GM19043 (cell line): ENCODE measurements at regions not wholly inside any gene's neighbourhood (a gene's known extent, or its start where the extent isn't known, plus 50 kb on each side); places are given as distances from the start of the nearest gene placed in this dataset.

Source experiments
- ATAC-seq: cut with Tn5 transposase; IDR thresholded peaks from one replicate; pipeline ENCODE4 v1.9.1; 2021; ENCODE audit warnings: low read depth; ENCODE audit not compliant: unreplicated experiment

DNA sequence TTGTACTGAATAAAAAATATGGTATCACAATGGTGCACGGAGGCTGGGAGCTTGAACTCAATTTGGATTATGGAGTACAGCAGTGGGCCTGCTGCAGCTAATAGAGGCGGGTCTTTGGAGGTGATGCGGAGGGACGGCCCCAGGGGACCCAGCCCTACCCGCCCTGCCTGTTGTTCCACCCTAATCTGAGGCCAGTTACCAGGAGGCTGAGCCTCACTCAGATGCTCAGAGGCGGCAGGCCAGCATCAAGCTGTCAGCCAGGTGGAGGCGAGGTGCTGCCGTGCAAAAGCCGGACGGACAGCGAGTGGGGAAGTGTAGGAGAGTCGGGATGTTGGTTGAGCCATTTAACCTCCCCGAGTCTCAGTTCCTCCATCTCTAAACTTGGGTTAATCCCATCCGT lies 218.5 kb upstream of the RGMA start:
- ATAC-seq = no peak

DNA sequence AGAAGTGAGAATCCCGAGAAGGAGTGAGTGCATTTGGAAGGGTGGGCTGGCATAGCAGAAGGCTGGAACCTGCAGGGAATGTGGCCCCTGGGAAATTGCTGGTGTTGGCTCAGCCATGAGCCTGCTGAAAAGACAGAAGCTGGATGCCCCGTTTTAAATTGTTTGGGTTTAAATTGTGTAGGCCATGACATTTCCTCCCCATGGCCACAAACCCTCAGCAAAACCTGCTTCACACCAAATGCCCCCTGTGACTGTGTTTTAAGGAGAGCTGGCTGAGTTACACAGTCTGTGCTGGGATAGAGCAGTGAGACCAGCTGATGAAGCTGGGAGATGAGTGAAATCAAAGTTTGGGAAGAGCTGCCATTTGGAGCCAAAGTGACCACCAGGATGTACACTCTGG lies 216.3 kb upstream of the RGMA start:
- no peak for ATAC-seq

DNA sequence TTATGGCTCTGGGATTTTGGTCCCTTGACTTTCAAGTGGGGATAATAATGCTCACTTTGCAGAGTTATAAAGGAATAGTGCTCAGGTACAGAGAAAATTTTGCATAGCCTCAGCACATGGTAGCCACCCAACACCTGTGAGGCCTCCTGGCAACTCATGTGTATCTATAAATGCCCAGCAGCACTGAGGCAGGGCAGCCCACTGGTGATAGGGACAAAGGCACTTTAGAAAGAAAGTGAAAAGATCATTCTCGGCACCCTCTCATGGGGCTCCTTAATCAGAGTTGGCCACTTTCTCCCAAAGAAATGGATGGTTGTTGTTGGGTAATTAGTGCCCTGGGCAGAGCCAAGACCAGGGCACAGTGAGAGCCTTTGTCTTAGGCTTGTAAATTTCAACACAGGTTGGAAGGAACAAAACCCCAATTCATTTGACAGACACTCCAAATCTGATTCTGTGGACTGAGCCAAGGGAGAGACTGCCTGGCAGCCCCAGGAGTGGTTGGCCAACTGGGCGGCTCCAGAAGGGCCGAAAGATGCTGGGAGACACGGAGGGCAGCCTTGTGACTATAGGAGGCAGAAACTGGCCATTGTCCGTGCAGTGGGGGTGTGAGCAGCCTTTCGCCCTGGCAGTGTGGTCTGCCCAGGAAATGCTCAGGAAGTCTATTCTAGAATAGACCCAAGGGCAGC lies 213.2 kb upstream of the RGMA start:
- no peak for ATAC-seq

DNA sequence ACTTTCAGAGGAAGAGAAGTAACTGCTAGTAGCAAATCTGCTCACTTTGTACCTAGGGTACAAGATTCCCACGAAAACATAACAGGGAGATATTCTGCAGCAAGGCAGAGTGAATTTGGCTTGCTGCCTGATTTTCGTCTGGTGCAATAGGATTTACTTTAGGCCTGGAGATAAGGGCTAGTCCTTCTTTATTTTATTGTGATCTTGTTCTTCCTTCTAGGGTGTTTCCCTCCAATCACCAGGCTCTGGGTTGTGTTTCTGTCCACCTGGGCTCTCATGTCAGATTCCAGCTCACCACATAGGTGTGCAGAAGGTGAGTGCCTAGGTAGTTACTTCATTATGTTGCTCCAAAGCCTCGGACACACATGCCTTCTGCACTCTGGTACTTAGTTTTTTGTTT lies 211.8 kb upstream of the RGMA start:
- no peak for ATAC-seq

DNA sequence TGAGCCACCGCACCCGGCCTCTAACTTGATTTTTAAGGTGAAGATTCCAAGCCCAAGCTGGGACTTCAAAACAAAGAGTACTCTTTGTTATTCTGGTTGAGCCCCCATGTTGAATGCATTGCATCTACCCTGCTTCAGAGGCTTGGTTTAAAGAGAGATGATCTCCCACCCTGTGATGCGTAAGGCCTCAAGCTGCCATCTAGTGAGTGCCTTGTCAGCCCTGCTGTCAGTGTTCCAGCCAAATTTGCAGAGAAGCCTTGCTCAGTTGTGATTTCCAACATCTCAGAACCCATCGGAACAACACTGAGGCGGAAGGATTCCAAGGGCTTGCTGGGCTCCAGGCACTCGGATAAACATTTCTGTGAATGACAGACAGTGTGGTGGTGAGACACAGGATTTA lies 210.7 kb upstream of the RGMA start:
- no peak for ATAC-seq

DNA sequence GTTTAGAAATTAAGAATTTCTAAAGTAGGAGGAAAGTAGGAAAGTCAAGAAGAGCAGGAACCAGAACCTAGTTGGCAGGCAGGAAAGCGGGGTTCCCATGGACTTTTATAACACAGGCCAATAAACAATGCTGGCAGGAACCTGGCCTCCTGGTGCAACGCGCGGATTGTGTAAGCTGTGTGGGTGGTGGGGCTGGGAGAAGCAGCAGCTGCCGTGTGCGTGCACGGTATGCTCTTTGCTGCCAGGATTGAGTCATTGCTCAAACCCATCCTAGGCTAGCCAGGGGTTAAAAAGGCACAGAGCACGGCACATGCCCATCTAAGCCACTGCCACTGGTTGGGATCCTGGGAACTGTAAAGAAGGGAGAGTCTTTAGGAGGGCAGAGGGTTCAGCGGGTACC lies 209.9 kb upstream of the RGMA start:
- no peak for ATAC-seq

DNA sequence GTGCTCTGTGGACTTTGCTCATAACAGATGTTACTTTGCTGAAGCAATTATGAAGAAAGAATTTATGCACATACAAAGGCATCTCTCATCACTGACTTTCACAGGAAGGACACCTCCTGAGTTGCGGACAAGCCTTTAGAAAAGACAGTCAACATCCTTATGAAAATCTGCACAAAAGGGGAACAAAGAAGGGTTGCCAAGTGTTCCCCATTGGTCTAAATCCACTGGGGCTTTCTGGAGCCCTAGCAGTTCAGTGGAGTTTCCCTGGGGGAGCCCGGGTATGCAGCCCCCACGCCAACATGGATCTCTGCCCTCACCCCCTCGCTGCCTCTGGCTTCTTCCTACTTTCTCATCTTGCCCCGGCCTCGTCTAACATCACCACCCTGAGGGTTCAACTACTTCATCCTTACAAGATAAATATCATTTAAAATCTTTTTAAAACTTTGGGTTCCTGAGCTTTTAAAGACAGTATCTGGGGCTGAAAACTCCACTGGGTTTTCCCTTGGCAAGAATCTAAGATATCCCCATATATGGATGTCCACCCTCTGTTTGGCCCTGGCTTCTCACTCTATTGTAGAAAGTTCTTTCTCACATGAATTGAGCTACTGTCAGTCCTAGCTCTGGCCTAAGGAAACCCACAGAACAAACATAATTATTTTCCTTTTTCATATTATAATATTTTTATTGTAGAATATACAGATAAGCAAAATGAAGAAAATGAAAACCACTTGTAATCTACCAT lies 207.9 kb upstream of the RGMA start:
- no peak for ATAC-seq

DNA sequence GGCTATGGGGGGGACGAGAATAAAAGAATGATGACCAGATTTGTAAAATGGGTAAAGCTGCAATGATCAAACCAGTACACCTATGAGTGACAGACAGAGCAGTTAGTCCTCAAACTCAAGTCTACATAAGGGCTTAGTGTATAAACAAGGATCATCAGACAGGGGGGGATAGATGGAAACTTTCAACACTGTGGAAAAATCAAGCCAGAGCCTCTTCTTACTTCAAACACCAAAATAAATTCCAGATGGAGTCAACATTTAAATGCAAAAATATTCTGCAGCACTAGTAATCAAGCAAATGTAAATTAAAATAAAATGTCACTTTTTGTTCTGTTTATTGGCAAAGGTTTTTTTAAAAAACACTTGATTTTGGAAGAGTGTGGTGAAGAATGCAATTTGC lies 205.9 kb upstream of the RGMA start:
- no peak for ATAC-seq

DNA sequence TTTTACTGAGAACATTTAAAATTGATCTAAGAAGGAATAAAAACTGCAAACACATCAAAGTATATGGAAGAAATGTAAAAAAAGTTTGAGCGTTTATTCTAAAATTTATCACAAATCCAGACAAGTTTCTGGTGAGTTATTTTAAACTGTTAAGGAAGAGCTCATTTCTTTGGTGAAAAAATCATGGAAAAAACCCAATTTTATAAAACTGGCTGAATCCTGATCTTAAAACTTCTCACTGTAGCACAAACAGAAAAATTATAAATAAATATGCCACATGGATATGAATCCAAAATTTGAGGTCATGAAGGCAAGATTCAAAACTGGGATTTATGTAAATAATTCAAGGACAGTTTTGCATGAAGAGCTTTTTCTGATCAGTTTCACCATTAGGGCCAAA lies 205.1 kb upstream of the RGMA start:
- ATAC-seq = no peak

DNA sequence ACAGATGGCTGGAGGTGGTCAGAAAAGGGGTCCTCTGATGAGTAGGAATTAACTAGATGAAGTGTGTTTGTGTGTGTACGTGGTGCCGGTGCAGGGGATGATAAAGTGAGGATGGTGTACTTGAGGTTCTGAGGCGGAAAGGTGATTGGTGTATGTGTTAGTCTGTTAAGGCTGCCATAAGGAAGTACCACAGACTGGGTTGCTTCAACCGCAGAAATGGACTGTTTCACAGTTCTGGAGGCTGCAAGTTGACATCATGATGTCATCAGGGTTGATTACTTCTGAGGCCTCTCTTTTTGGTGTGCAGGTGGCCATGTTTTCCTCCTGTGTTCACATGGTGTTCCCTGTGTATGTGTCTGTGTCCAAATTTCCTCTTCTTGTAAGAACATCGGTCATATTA lies 202.4 kb upstream of the RGMA start:
- ATAC-seq = no peak

DNA sequence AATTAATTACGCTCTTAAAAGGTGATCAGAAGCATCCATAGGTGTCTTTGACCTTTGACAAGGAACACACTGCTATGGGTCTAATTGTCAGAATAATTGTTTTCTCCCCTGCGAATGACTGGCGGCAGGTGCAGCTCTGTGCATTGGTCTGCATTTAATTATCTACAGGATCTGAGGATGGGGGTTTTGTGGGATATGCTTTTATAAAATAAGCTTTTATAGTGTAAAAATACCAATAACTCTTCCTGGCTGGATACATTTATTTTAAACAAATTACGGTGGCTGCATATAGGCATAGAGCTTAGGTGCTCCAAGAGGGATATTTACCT lies 201.6 kb upstream of the RGMA start:
- no peak for ATAC-seq

DNA sequence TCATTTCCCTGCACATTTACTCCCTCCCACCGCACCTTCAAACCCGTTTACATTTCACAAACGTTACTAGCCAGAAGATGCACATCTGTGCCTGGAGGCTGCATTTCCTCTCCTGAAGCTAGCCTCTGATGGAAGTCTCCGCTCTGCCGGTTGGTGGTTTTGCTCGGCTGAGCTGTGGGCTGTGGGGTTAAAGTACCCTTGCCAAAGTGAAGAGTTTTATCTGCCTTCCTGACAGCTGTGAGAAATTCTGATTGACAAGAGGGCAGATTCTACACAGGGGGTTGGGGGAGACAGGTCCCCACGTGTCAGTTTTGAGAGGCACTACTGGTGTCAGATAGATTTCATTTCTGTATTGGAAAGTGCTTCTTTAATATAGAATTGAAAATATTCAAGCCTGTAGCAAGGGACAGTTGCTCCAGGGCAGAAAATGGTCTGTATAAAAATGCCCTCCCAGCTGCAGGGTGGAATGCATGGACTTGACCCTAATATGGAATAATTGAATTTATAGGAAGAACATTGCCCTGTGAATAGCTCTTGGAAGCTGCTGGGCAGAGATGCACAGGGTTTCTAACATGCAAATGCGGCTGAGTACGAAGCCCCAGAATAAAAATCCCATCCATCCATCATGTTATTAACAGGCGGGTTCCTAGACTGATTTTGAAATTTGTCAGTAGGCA lies 201.1 kb upstream of the RGMA start:
- no peak for ATAC-seq

DNA sequence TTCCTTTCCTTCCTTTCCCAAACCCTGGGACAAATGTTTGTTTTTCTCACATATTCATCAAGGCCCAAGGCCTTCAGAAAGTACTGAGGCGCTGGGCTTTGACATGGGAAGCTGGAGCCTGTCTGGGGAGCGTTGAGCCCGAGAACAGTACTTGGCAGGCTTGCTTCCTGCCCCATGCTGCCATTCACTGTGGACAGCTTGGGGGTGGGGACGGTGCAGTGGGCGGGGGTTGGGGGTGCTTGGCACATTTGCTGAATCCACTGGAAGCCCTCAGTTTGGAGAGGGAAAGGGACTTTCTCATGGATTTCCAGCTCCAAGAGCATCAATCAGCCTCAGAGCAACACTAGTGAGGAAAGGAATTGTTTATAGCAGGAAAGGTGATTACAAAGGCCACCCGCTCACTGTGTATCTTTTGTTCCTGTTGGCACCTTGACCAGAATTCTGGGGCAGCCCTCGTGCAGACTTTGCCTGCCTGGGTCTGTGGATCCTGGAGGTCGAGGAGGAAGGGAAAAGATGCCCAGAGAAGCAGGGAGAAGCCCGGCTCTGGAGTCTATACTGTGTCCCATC lies 199.8 kb upstream of the RGMA start:
- no peak for ATAC-seq

DNA sequence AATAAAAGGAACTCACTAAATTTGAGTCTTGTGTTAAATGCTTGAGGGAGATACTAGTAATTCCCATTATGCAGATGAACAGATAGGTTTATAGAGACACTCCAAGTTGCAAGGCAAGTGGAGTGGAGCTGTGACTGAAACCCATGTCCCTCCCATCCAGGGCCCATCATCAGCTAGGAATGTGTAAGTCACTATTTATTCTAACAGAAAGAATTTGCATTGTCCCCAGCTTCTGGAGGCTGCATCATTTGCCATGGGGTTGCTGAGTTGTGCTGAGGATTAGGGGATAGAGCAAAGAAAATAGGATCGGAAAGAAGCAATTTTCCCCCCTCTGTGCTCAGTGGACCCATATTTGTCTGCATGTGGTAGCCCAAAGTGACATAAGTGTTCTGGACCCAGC lies 197.4 kb upstream of the RGMA start:
- ATAC-seq = no peak

DNA sequence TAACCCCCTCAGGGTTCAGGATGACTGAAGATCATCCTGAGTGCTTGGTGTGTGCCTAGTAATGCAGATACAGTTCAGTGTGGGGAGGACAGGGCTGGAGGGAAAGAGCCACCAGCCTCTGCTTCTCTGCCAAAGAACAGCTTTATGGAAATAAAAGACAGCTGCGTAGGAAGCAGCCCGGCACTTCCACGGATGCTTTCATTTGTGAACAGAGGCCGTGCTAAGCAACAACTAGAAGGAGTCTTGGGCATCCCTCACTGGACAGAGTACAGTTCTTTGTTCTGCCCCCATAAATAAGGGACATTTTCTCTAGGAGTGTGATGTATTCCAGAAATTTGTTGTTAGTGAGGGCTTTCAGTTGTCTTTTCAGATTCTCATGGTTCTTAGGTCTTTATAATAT lies 194.8 kb upstream of the RGMA start:
- ATAC-seq = no peak

DNA sequence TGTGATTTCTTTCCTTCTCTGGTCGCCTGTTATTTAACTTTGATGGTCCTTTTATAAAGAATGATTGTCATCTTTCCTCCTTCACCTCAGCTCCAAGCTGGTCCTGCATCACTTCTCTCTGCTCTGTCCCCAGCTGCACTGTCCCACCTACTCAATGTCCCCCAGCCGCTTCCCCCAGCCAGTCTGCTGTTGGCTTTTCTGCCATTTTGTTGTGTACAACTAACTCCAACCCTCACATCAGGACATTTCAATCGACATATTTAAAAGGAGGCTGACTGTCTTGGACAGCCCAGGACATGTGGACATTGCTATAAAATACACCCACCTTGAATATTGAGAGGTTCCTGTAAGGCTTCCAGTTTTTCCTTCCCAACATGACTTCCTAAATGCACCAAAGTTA lies 193.8 kb upstream of the RGMA start:
- ATAC-seq = no peak

DNA sequence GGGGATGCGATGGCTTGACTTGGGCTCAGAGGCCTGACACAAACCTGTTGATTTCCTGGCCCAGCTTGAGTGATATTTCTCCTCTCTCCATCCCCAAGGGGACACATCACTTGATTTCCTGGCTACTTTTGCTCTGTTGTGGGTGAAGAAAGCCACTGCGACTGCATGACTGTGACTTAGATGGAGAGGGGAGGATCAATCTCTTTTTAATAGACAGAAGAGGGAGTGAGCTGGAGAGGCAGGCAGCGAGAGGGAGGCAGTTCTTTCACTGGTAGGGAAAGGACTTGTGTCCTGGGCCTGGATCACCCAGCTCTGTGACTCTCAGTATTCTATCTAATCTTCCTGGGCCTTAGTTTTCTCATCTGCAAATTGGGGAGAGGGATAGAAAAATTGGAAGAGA lies 189.8 kb upstream of the RGMA start:
- ATAC-seq = no peak

DNA sequence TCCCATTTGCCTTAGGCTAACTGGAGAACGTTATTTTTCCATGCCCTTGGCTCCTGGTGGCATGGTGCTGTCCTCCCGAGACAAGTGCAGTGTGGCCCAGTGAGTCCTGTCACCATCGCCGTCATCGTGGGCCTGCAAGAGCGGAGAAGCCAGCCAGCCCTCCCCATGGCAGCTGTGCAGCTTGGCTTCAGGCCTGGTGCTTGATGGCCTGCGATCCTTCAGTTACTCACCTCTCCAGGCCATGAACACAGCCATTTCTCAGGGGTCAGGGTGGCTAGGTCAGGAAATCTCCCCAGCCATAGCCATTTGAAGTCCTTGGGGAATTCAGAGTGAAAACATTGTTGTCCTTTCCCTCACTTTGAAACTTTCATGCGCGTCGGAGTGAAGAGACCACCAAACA lies 189.0 kb upstream of the RGMA start:
- ATAC-seq = no peak

DNA sequence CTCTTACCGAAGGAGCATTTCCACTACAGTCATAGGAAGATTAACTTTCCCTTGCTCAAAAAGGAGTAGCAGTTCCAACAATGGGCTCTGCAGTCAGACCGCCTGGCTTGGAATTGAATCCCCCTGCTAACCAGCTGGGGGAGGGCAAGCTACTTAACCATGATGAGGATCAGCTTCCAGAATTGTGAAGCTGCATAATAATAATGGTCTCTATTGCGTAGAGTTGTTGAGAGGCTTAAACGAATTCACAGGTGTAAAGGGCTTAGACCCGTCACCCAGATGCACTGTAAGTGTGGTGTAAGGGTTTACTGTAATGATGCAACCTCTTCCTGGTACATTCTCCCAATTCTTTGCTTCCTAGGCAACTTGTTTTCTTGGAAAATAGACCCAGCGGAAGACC lies 185.2 kb upstream of the RGMA start:
- no peak for ATAC-seq

DNA sequence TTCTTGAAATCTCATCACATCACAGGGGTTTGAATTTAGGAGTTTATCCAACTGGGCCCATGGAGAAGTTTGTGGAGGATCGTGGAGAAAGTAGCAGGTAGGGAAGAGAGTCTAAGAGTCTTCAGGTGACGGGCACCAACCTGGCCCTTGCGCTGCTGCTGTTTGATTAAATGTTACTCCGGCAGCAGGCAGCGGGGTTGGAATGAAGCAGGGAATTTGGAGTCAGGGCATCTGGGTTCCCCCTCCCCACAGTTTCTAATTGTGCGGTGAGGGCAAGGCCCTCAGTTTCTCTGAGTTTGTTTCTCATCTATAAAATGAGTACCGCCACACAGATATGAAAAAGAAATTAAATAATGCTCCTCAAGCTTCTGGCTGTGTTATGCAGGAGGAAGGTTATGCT lies 182.9 kb upstream of the RGMA start:
- no peak for ATAC-seq

DNA sequence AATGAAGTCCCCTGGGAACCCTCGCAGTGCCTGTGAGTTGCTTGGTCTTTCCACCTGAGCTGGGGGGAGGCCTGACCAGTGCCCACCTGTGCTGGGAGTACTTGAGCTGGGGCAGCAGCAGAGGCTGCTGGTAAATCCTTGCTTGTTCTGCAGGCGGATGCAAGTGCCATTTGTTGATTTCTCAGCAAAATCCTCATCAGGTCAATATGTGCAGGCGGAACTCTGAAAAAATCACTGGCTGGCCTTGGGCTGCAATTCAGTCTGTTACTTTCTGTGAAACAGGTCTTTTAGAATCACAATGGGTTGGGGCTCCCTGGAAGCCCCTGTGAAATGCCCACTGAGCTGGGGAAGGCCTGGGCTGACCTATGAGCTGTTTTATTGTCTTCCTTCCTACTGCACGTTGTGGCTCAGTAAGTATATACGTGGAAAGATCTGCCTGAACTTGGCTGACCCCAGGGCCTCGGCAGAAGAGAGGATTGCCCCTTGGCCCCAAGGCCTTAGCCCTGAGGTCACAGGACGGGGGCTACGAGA lies 182.0 kb upstream of the RGMA start:
- no peak for ATAC-seq

DNA sequence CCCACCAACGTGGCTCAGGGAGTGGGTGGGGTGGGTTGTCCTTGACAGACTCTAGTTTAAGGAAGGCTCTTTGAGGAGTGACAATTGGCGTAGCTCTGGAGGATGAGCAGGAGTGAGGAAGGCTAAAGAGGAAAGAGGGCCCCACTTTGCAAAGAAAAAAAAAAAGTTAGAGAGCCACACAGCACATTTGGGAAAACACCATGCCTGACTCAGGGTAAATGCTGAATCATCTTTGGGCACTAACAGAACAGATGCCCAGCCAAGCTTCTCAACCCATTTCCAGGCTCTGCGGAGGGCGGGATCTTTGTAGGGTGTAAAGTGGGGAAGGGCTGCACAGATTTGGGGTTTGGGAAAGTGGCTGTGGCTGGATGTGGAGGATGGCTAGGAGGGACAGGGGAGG lies 179.1 kb upstream of the RGMA start:
- ATAC-seq = no peak
